SJCRH30 (cell line): ENCODE measurements at regions not wholly inside any gene's neighbourhood (a gene's known extent, or its start where the extent isn't known, plus 50 kb on each side); places are given as distances from the start of the nearest gene placed in this dataset.

ENCODE experiments used
- DNase-seq, 2 experiments: peaks; one replicate each; pipeline ENCODE4 v3.0.0-alpha.2; 2015 to 2020
- H3K27ac ChIP-seq: fragments of 250-450 bp; sonication (Bioruptor Pico); 2 replicates; pipeline ENCODE4 v1.5.1; 2020; ENCODE audit warnings: mild to moderate bottlenecking, moderate library complexity
- H3K27me3 ChIP-seq: fragments of 250-450 bp; sonication (Bioruptor Pico); 2 replicates; pipeline ENCODE4 v1.5.1; 2020; ENCODE audit warnings: mild to moderate bottlenecking, moderate library complexity
- H3K36me3 ChIP-seq: fragments of 250-450 bp; sonication (Bioruptor Pico); 2 replicates; pipeline ENCODE4 v1.5.1; 2020; ENCODE audit warnings: mild to moderate bottlenecking, moderate library complexity
- H3K4me1 ChIP-seq: fragments of 250-450 bp; sonication (Bioruptor Pico); 2 replicates; pipeline ENCODE4 v1.5.1; 2020; ENCODE audit warnings: mild to moderate bottlenecking, moderate library complexity
- H3K4me3 ChIP-seq: fragments of 250-450 bp; sonication (Bioruptor Pico); 2 replicates; pipeline ENCODE4 v1.5.1; 2020; ENCODE audit warnings: mild to moderate bottlenecking, moderate library complexity
- H3K9me3 ChIP-seq: fragments of 250-450 bp; sonication (Bioruptor Pico); replicated peaks from 2 replicates; pipeline ENCODE4 v1.5.1; 2020; ENCODE audit warnings: mild to moderate bottlenecking, moderate library complexity

GRCh38 chr2:67540962-67541361 lies 143.8 kb downstream of the ETAA1 start:
- DNase-seq = no peak
- no peaks in the 10 kb centered on the region for H3K36me3 ChIP-seq
- H3K9me3 ChIP-seq = no peaks in the 10 kb centered on the region
- H3K27ac ChIP-seq = no peak overlapping the region
- no peaks in the 10 kb centered on the region for H3K4me1 ChIP-seq
- H3K4me3 ChIP-seq = no peak overlapping the region
- H3K27me3 ChIP-seq = no peaks in the 10 kb centered on the region

- H3K36me3 ChIP-seq = no peaks in the 10 kb centered on the region
- no peak for DNase-seq
These were observed 147.2 kb downstream of the ETAA1 start for GRCh38 chr2:67544286-67544685.

GRCh38 chr2:67548317-67549201 lies 151.4 kb downstream of the ETAA1 start:
- H3K36me3 ChIP-seq = no peaks in the 10 kb centered on the region
- no peaks in the 10 kb centered on the region for H3K9me3 ChIP-seq
- no peak overlapping the region for H3K4me3 ChIP-seq
- no peak for DNase-seq
- H3K27me3 ChIP-seq = peaks cover 6% of the 10 kb centered on the region
- H3K27ac ChIP-seq = no peak overlapping the region
- H3K4me1 ChIP-seq = no peaks in the 10 kb centered on the region

More at GRCh38 chr2:67544286-67544685, 147.2 kb downstream of the ETAA1 start:
- H3K27ac ChIP-seq = no peak overlapping the region
- no peak overlapping the region for H3K4me3 ChIP-seq
- no peaks in the 10 kb centered on the region for H3K9me3 ChIP-seq
- H3K27me3 ChIP-seq = peaks cover 6% of the 10 kb centered on the region
- no peaks in the 10 kb centered on the region for H3K4me1 ChIP-seq

- DNase-seq = no peak
These were observed 162.0 kb downstream of the ETAA1 start for GRCh38 chr2:67559156-67559555.

GRCh38 chr2:67560771-67561456 lies 163.8 kb downstream of the ETAA1 start:
- no peak for DNase-seq
- H3K4me1 ChIP-seq = no peaks in the 10 kb centered on the region
- no peak overlapping the region for H3K4me3 ChIP-seq
- H3K27ac ChIP-seq = no peak overlapping the region
- no peaks in the 10 kb centered on the region for H3K9me3 ChIP-seq
- peaks cover 6% of the 10 kb centered on the region for H3K27me3 ChIP-seq
- no peaks in the 10 kb centered on the region for H3K36me3 ChIP-seq

More at GRCh38 chr2:67559156-67559555, 162.0 kb downstream of the ETAA1 start:
- Histone ChIP-seq H3K27me3 (peaks cover 6% of the 10 kb centered on the region), H3K27ac (no peak overlapping the region), H3K4me1 (no peaks in the 10 kb centered on the region), H3K9me3 (no peaks in the 10 kb centered on the region), H3K4me3 (no peak overlapping the region), H3K36me3 (no peaks in the 10 kb centered on the region)

GRCh38 chr2:67561457-67561965 lies 164.4 kb downstream of the ETAA1 start:
- DNase-seq = no peak
- Histone ChIP-seq H3K27ac (no peak overlapping the region), H3K4me3 (no peak overlapping the region), H3K9me3 (no peaks in the 10 kb centered on the region), H3K36me3 (no peaks in the 10 kb centered on the region), H3K27me3 (peaks cover 6% of the 10 kb centered on the region), H3K4me1 (no peaks in the 10 kb centered on the region)

- no peak for DNase-seq
- H3K27ac ChIP-seq = no peak overlapping the region
These were observed 166.9 kb downstream of the ETAA1 start for GRCh38 chr2:67564076-67564475.

GRCh38 chr2:67564626-67565025 lies 167.5 kb downstream of the ETAA1 start:
- Histone ChIP-seq H3K36me3 (no peaks in the 10 kb centered on the region), H3K9me3 (no peaks in the 10 kb centered on the region), H3K27me3 (peaks cover 6% of the 10 kb centered on the region), H3K27ac (no peak overlapping the region), H3K4me1 (no peaks in the 10 kb centered on the region), H3K4me3 (no peak overlapping the region)
- DNase-seq = no peak

More at GRCh38 chr2:67564076-67564475, 166.9 kb downstream of the ETAA1 start:
- Histone ChIP-seq H3K4me1 (no peaks in the 10 kb centered on the region), H3K9me3 (no peaks in the 10 kb centered on the region), H3K27me3 (peaks cover 6% of the 10 kb centered on the region), H3K36me3 (no peaks in the 10 kb centered on the region), H3K4me3 (no peak overlapping the region)

GRCh38 chr2:67565262-67565661 lies 168.1 kb downstream of the ETAA1 start:
- no peak overlapping the region for H3K27ac ChIP-seq

GRCh38 chr2:67565761-67566160 lies 168.6 kb downstream of the ETAA1 start:
- Histone ChIP-seq H3K27ac (no peak overlapping the region), H3K4me3 (no peak overlapping the region), H3K27me3 (peaks cover 6% of the 10 kb centered on the region), H3K36me3 (no peaks in the 10 kb centered on the region), H3K9me3 (no peaks in the 10 kb centered on the region), H3K4me1 (no peaks in the 10 kb centered on the region)
- no peak for DNase-seq

More at GRCh38 chr2:67565262-67565661, 168.1 kb downstream of the ETAA1 start:
- peaks cover 6% of the 10 kb centered on the region for H3K27me3 ChIP-seq
- H3K9me3 ChIP-seq = no peaks in the 10 kb centered on the region
- H3K36me3 ChIP-seq = no peaks in the 10 kb centered on the region
- H3K4me3 ChIP-seq = no peak overlapping the region
- no peaks in the 10 kb centered on the region for H3K4me1 ChIP-seq
- no peak for DNase-seq

GRCh38 chr2:67566285-67566684 lies 169.2 kb downstream of the ETAA1 start:
- no peak for DNase-seq
- H3K4me3 ChIP-seq = no peak overlapping the region
- no peaks in the 10 kb centered on the region for H3K36me3 ChIP-seq
- no peak overlapping the region for H3K27ac ChIP-seq
- H3K4me1 ChIP-seq = no peaks in the 10 kb centered on the region
- no peaks in the 10 kb centered on the region for H3K9me3 ChIP-seq
- peaks cover 6% of the 10 kb centered on the region for H3K27me3 ChIP-seq

GRCh38 chr2:67566958-67567635 lies 170.0 kb downstream of the ETAA1 start:
- no peak for DNase-seq
- H3K27me3 ChIP-seq = peaks cover 5% of the 10 kb centered on the region
- no peak overlapping the region for H3K27ac ChIP-seq
- H3K4me1 ChIP-seq = no peaks in the 10 kb centered on the region
- no peaks in the 10 kb centered on the region for H3K9me3 ChIP-seq
- H3K4me3 ChIP-seq = no peak overlapping the region
- H3K36me3 ChIP-seq = no peaks in the 10 kb centered on the region

- no peak for DNase-seq
- no peak overlapping the region for H3K4me3 ChIP-seq
- H3K27me3 ChIP-seq = no peaks in the 10 kb centered on the region
- H3K9me3 ChIP-seq = no peaks in the 10 kb centered on the region
- H3K36me3 ChIP-seq = no peaks in the 10 kb centered on the region
- no peaks in the 10 kb centered on the region for H3K4me1 ChIP-seq
- no peak overlapping the region for H3K27ac ChIP-seq
These were observed 170.8 kb downstream of the ETAA1 start for GRCh38 chr2:67567886-67568285.

GRCh38 chr2:67570611-67571010 lies 173.5 kb downstream of the ETAA1 start:
- H3K4me3 ChIP-seq = no peak overlapping the region
- H3K27me3 ChIP-seq = no peaks in the 10 kb centered on the region
- no peaks in the 10 kb centered on the region for H3K36me3 ChIP-seq
- no peak for DNase-seq
- H3K9me3 ChIP-seq = no peaks in the 10 kb centered on the region
- H3K4me1 ChIP-seq = no peaks in the 10 kb centered on the region
- H3K27ac ChIP-seq = no peak overlapping the region
